CD14-positive monocyte (primary cell): ENCODE measurements at regions not wholly inside any gene's neighbourhood (a gene's known extent, or its start where the extent isn't known, plus 50 kb on each side); places are given as distances from the start of the nearest gene placed in this dataset.

Experiments used
- DNase-seq, 3 donors: peaks; one replicate each; pipeline ENCODE4 v3.0.0-alpha.2; 2011 to 2022
- H2AFZ ChIP-seq: 2 replicates; pipeline ENCODE4 v1.6.0; 2012; ENCODE audit warnings: mild to moderate bottlenecking, low read depth, low read length, inconsistent platforms; ENCODE audit not compliant: insufficient read depth, poor library complexity, severe bottlenecking
- H3K27ac ChIP-seq, 2 donors: 1 replicate in 1 of 2; 2 replicates in 1 of 2; pipeline ENCODE4 v1.5.1; 2012 to 2013; ENCODE audit warnings: low read length in 2 of 2, control low read depth in 1 of 2, inconsistent platforms in 1 of 2, low read depth in 1 of 2, mild to moderate bottlenecking in 1 of 2
- H3K27me3 ChIP-seq, 2 donors: one replicate each; pipeline versions ENCODE4 v1.6.0 to v1.6.1; 2011 to 2013; ENCODE audit warnings: low read length in 2 of 2; ENCODE audit not compliant: control insufficient read depth in 2 of 2, insufficient read depth in 2 of 2
- H3K36me3 ChIP-seq, 2 donors: replicated peaks in 1 of 2; 1 replicate in 1 of 2; 2 replicates in 1 of 2; pipeline versions ENCODE4 v1.5.1 to v1.6.1; 2012 to 2013; ENCODE audit warnings: low read length in 2 of 2, control low read depth in 1 of 2, inconsistent platforms in 1 of 2, mild to moderate bottlenecking in 1 of 2; ENCODE audit not compliant: insufficient read depth in 2 of 2, control insufficient read depth in 1 of 2
- H3K4me1 ChIP-seq, 2 donors: 1 replicate in 1 of 2; 2 replicates in 1 of 2; pipeline versions ENCODE4 v1.5.1 to v1.6.1; 2012 to 2013; ENCODE audit warnings: low read length in 2 of 2, control low read depth in 1 of 2, inconsistent platforms in 1 of 2, mild to moderate bottlenecking in 1 of 2, moderate library complexity in 1 of 2; ENCODE audit not compliant: insufficient read depth in 2 of 2, control insufficient read depth in 1 of 2
- H3K4me2 ChIP-seq: replicated peaks from 2 replicates; pipeline ENCODE3; 2012; ENCODE audit warnings: low read length, moderate library complexity, mild to moderate bottlenecking; ENCODE audit not compliant: poor library complexity, severe bottlenecking; ENCODE audit errors: extremely low read depth
- H3K4me3 ChIP-seq, 3 experiments: fragments of 200-600 bp in 1 of 3; sonication (generic) in 1 of 3; replicated peaks in 1 of 3; 1 replicate in 2 of 3; 2 replicates in 1 of 3; pipeline ENCODE4 v1.5.1; 2011 to 2013; ENCODE audit warnings: low read length in 3 of 3, mild to moderate bottlenecking in 3 of 3, control low read depth in 2 of 3, low read depth in 2 of 3, inconsistent platforms in 1 of 3, moderate library complexity in 1 of 3
- H3K79me2 ChIP-seq: 2 replicates; pipeline ENCODE4 v1.6.0; 2012; ENCODE audit warnings: mild to moderate bottlenecking, control low read depth, inconsistent platforms, low read length, moderate library complexity; ENCODE audit not compliant: insufficient read depth
- H3K9ac ChIP-seq: 2 replicates; pipeline ENCODE4 v1.6.0; 2017; ENCODE audit warnings: low read length, mild to moderate bottlenecking; ENCODE audit not compliant: insufficient read depth, poor library complexity, severe bottlenecking
- H3K9me3 ChIP-seq, 2 donors: replicated peaks in 1 of 2; 1 replicate in 1 of 2; 2 replicates in 1 of 2; pipeline versions ENCODE4 v1.5.1 to v1.6.1; 2012 to 2013; ENCODE audit warnings: low read length in 2 of 2, control low read depth in 1 of 2; ENCODE audit not compliant: control insufficient read depth in 1 of 2, insufficient read depth in 1 of 2
- H4K20me1 ChIP-seq: 2 replicates; pipeline ENCODE4 v1.6.0; 2012; ENCODE audit warnings: mild to moderate bottlenecking, low read length, control low read depth, moderate library complexity; ENCODE audit not compliant: insufficient read depth
- H3K27ac Mint-ChIP-seq, 7 donors: one replicate each; pipeline ENCODE4 v1.8.0; 2020; ENCODE audit warnings: mild to moderate bottlenecking in 7 of 7, mixed read lengths in 7 of 7, moderate library complexity in 6 of 7, inconsistent platforms in 2 of 7
- H3K27me3 Mint-ChIP-seq, 3 donors: one replicate each; pipeline ENCODE4 v1.8.0; 2021 to 2022; ENCODE audit warnings: low read depth in 3 of 3, mild to moderate bottlenecking in 3 of 3, mixed read lengths in 3 of 3, moderate library complexity in 3 of 3, inconsistent platforms in 1 of 3
- H3K36me3 Mint-ChIP-seq, 2 donors: one replicate each; pipeline ENCODE4 v1.8.0; 2020; ENCODE audit warnings: mixed read lengths in 2 of 2, inconsistent platforms in 1 of 2, mild to moderate bottlenecking in 1 of 2
- H3K4me1 Mint-ChIP-seq: one replicate; pipeline ENCODE4 v1.8.0; 2020; ENCODE audit warnings: mild to moderate bottlenecking, mixed read lengths
- H3K4me3 Mint-ChIP-seq, 2 donors: one replicate each; pipeline ENCODE4 v1.8.0; 2020; ENCODE audit warnings: mild to moderate bottlenecking in 2 of 2, mixed read lengths in 2 of 2, moderate library complexity in 1 of 2
- H3K9me3 Mint-ChIP-seq, 7 donors: one replicate each; pipeline ENCODE4 v1.8.0; 2020 to 2022; ENCODE audit warnings: mixed read lengths in 7 of 7, mild to moderate bottlenecking in 6 of 7, moderate library complexity in 6 of 7, inconsistent platforms in 2 of 7
- CTCF ChIP-seq: fragments of 200-600 bp; IDR thresholded peaks from one replicate; pipeline ENCODE4 v1.8.0; 2022; ENCODE audit warnings: antibody characterized with exemption, mild to moderate bottlenecking
- WGBS: methylation state at CpG from one replicate; pipeline ENCODE4 v1.1.5; 2013; ENCODE audit warnings: missing lambda C conversion rate; ENCODE audit not compliant: insufficient coverage; 5-methylcytosine and 5-hydroxymethylcytosine counted together
- intact Hi-C, 2 donors: fragments of 100-400 bp; cut with micrococcal nuclease; formaldehyde crosslinking; loops; one replicate each; pipeline versions ENCODE4 v1.15.0 to v1.15.1; 2023

DNA sequence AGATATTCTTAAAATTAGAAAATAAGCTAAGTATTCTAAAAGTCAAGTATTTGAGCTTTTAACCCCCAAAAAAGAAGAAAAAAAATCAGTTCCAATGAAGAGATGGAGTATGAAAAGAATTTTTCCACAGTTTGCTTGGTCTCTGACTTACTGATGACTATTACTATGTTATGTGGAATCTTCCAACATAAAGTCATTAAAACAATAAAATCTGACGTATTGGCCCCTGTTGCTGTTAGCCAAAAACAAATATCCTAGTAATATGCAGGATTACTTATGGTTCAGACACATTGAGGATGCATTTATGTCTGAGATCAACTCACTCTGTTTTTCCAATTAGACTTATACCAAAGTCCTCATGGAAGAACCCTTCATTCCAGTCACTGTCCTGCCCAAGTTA lies 517.2 kb upstream of the ADGRL3 start:
- no peaks in the 10 kb centered on the region for H3K4me1 ChIP-seq
- Mint-ChIP-seq H3K9me3 (peaks cover 0 to 8% (median 0%) of the 10 kb centered on the region in 7 donors), H3K27ac (no peak overlapping the region), H3K27me3 (peaks cover 0 to 4% (median 0%) of the 10 kb centered on the region in 3 donors), H3K36me3 (no peaks in the 10 kb centered on the region), H3K4me3 (no peak overlapping the region), H3K4me1 (no peaks in the 10 kb centered on the region)
- no peaks in the 10 kb centered on the region for H3K9me3 ChIP-seq
- H3K36me3 ChIP-seq = no peaks in the 10 kb centered on the region
- no CpG with 5 or more reads among the region's 1 CpG for WGBS
- H3K79me2 ChIP-seq = no peaks in the 10 kb centered on the region
- H3K27me3 ChIP-seq = no peaks in the 10 kb centered on the region
- H3K27ac ChIP-seq = no peak overlapping the region
- no peak for DNase-seq
- H3K9ac ChIP-seq = no peak overlapping the region
- intact Hi-C loops = no loop called here
- no peak for TF ChIP-seq CTCF
- no peak overlapping the region for H3K4me2 ChIP-seq
- H3K4me3 ChIP-seq = no peak overlapping the region
- no peak overlapping the region for H2AFZ ChIP-seq
- no peaks in the 10 kb centered on the region for H4K20me1 ChIP-seq

GRCh38 chr4:60683357-60683756 lies 516.8 kb upstream of the ADGRL3 start:
- Histone ChIP-seq H3K27me3 (no peaks in the 10 kb centered on the region), H3K4me3 (no peak overlapping the region), H3K27ac (no peak overlapping the region), H3K9me3 (no peaks in the 10 kb centered on the region), H3K4me1 (no peaks in the 10 kb centered on the region), H3K36me3 (no peaks in the 10 kb centered on the region), H3K9ac (no peak overlapping the region), H4K20me1 (no peaks in the 10 kb centered on the region), H3K4me2 (no peak overlapping the region), H2AFZ (no peak overlapping the region), H3K79me2 (no peaks in the 10 kb centered on the region)
- intact Hi-C loops = no loop called here
- H3K36me3 Mint-ChIP-seq = no peaks in the 10 kb centered on the region
- no peak for DNase-seq
- TF ChIP-seq CTCF = no peak
- H3K27ac Mint-ChIP-seq = no peak overlapping the region
- WGBS = no CpG with 5 or more reads among the region's 1 CpG
- peaks cover 0 to 8% (median 0%) of the 10 kb centered on the region in 7 donors for H3K9me3 Mint-ChIP-seq
- no peak overlapping the region for H3K4me3 Mint-ChIP-seq
- H3K4me1 Mint-ChIP-seq = no peaks in the 10 kb centered on the region
- H3K27me3 Mint-ChIP-seq = peaks cover 0 to 4% (median 0%) of the 10 kb centered on the region in 3 donors
